ENCODE measurements at regions not wholly inside any gene's neighbourhood (a gene's known extent, or its start where the extent isn't known, plus 50 kb on each side); places are given as distances from the start of the nearest gene placed in this dataset.

DNA sequence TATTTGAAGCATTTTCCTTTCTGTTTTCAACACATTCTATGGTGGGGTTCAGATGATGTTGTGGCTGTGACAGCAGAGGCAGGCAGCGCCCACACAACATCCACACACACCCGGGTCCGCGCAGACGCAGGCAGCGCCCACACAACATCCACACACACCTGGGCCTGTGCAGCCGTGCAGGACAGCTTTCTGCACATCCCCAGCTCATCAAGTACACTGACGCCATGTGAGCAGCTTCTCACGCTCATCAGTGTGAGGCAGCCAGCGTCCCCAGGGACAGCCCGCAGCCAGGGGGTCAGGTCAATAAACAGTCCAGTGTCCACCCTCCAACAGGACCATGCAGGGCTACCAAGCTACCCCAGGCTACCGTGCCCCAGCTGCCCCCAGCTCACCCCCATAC lies 272.8 kb upstream of the TCERG1L start:
- TF ChIP-seq ZBTB43 (CRISPR knock-in tag; conservative IDR thresholded peaks at IDR 0.05) (no peak), GLMP (CRISPR knock-in tag; IDR thresholded peaks at IDR 0.05; ENCODE audit: borderline replicate concordance) (no peak), PLSCR1 (CRISPR knock-in tag; IDR thresholded peaks at IDR 0.05; ENCODE audit: borderline replicate concordance) (no peak), CEBPG (CRISPR knock-in tag; IDR thresholded peaks at IDR 0.05) (no peak), POLR2A (IDR thresholded peaks at IDR 0.05; ENCODE audit: insufficient read depth in 1 of 2, low read depth in 2 of 2, low read length in 2 of 2) (no peak), ARID2 (CRISPR knock-in tag; IDR thresholded peaks at IDR 0.05; ENCODE audit: borderline replicate concordance) (no peak), MYC (CRISPR knock-in tag; IDR thresholded peaks at IDR 0.05; ENCODE audit: borderline replicate concordance) (no peak), TCF12 (IDR thresholded peaks at IDR 0.05) (no peak), TCF12 (CRISPR knock-in tag; IDR thresholded peaks at IDR 0.05) (no peak), ZNF501 (CRISPR knock-in tag; IDR thresholded peaks at IDR 0.05) (no peak), PBX3 (CRISPR knock-in tag; IDR thresholded peaks at IDR 0.05; ENCODE audit: borderline replicate concordance) (no peak), NBN (conservative IDR thresholded peaks at IDR 0.05) (no peak)
- TF ChIP-seq, protein P1, sequence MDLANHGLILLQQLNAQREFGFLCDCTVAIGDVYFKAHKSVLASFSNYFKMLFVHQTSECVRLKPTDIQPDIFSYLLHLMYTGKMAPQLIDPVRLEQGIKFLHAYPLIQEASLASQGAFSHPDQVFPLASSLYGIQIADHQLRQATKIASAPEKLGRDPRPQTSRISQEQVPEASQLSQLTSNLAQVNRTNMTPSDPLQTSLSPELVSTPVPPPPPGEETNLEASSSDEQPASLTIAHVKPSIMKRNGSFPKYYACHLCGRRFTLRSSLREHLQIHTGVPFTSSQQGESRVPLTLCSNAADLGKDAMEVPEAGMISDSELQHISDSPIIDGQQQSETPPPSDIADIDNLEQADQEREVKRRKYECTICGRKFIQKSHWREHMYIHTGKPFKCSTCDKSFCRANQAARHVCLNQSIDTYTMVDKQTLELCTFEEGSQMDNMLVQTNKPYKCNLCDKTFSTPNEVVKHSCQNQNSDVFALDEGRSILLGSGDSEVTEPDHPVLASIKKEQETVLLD (CRISPR knock-in tag; IDR thresholded peaks at IDR 0.05; ENCODE audit: low read depth) = no peak
